SK-N-SH (cell line): ENCODE measurements at regions not wholly inside any gene's neighbourhood (a gene's known extent, or its start where the extent isn't known, plus 50 kb on each side); places are given as distances from the start of the nearest gene placed in this dataset.
A peak's percentile ranks its signal among the peaks of the same experiment; 100 is the strongest.

Experiments
- CTCF ChIA-PET: fragments of 300-600, 350-600 bp; formaldehyde crosslinking; extraction: SDS; loops from one replicate; lab custom pipeline; 2021; lab: Yijun Ruan, JAX
- POLR2A ChIA-PET: fragments of 350-600 bp; sonication (Branson Sonifier 250); formaldehyde crosslinking; extraction: SDS; loops from one replicate; lab custom pipeline; 2020; ENCODE audit warnings: antibody characterized with exemption, inconsistent platforms; lab: Yijun Ruan, JAX
- DNase-seq: peaks from one replicate; pipeline ENCODE4 v3.0.0; 2012
- H2AFZ ChIP-seq: fragments of 200-600 bp; sonication (generic); 2 replicates; pipeline ENCODE4 v1.8.1; 2016; ENCODE audit warnings: antibody characterized with exemption, mild to moderate bottlenecking, low read depth
- H3F3A ChIP-seq: fragments of 200-600 bp; sonication (generic); replicated peaks from 2 replicates; pipeline ENCODE3; 2016; ENCODE audit warnings: antibody characterized with exemption, mild to moderate bottlenecking; ENCODE audit not compliant: insufficient read depth
- H3K27ac ChIP-seq, 2 experiments: fragments of 200-500 bp in 1 of 2; fragments of 200-600 bp in 1 of 2; sonication (Bioruptor generic) in 1 of 2; sonication (generic), shearing (Covaris generic) in 1 of 2; 2 replicates each; pipeline versions ENCODE4 v1.5.1 to v1.6.1; 2014 to 2016; ENCODE audit warnings: low read depth in 2 of 2, inconsistent platforms in 1 of 2, low read length in 1 of 2, mild to moderate bottlenecking in 1 of 2, mixed read lengths in 1 of 2
- H3K27me3 ChIP-seq: fragments of 200-600 bp; sonication (generic), shearing (Covaris generic); 2 replicates; pipeline ENCODE4 v1.6.1; 2016; ENCODE audit warnings: mixed run types; ENCODE audit not compliant: insufficient read depth
- H3K36me3 ChIP-seq, 2 experiments: fragments of 200-500 bp in 1 of 2; fragments of 200-600 bp in 1 of 2; sonication (Bioruptor generic) in 1 of 2; sonication (generic) in 1 of 2; replicated peaks in 1 of 2; 2 replicates each; pipeline versions ENCODE3 to v1.5.1; 2014 to 2016; ENCODE audit warnings: low read length in 1 of 2, mild to moderate bottlenecking in 1 of 2; ENCODE audit not compliant: insufficient read depth in 2 of 2, control insufficient read depth in 1 of 2
- H3K4me1 ChIP-seq, 2 experiments: fragments of 200-500 bp in 1 of 2; fragments of 200-600 bp in 1 of 2; sonication (Bioruptor generic) in 1 of 2; sonication (generic), shearing (Covaris generic) in 1 of 2; 2 replicates each; pipeline versions ENCODE4 v1.5.1 to v1.6.1; 2014 to 2016; ENCODE audit warnings: low read depth in 1 of 2, low read length in 1 of 2, mixed run types in 1 of 2; ENCODE audit not compliant: insufficient read depth in 2 of 2, control insufficient read depth in 1 of 2
- H3K4me2 ChIP-seq: fragments of 200-600 bp; sonication (generic), shearing (Covaris generic); 2 replicates; pipeline ENCODE4 v1.6.1; 2017; ENCODE audit warnings: mixed run types
- H3K4me3 ChIP-seq, 2 experiments: fragments of 200-500 bp in 1 of 2; fragments of 200-600 bp in 1 of 2; sonication (Bioruptor generic) in 1 of 2; sonication (generic), shearing (Covaris generic) in 1 of 2; 2 replicates each; pipeline versions ENCODE4 v1.5.1 to v1.8.1; 2014 to 2016; ENCODE audit warnings: low read depth in 2 of 2, inconsistent platforms in 1 of 2, low read length in 1 of 2, mild to moderate bottlenecking in 1 of 2, mixed read lengths in 1 of 2, moderate library complexity in 1 of 2
- H3K79me2 ChIP-seq: fragments of 200-600 bp; sonication (generic); 2 replicates; pipeline ENCODE4 v1.8.1; 2017; ENCODE audit warnings: mild to moderate bottlenecking; ENCODE audit not compliant: insufficient read depth
- H3K9ac ChIP-seq: fragments of 200-600 bp; sonication (generic); 2 replicates; pipeline ENCODE4 v1.6.1; 2017; ENCODE audit warnings: mixed run types
- H3K9me2 ChIP-seq: fragments of 200-600 bp; sonication (generic); 2 replicates; pipeline ENCODE4 v1.6.1; 2017; ENCODE audit warnings: mixed run types
- H3K9me3 ChIP-seq: fragments of 200-600 bp; sonication (generic); 2 replicates; pipeline ENCODE4 v1.6.1; 2017; ENCODE audit warnings: mixed run types, mild to moderate bottlenecking, moderate library complexity
- H4K20me1 ChIP-seq: fragments of 200-600 bp; sonication (generic); 2 replicates; pipeline ENCODE4 v1.6.1; 2017; ENCODE audit warnings: mild to moderate bottlenecking, mixed run types; ENCODE audit not compliant: insufficient read depth
- EP300 ChIP-seq, 2 experiments: IDR thresholded peaks; 2 replicates each; pipeline versions ENCODE4 v1.4.0 to v1.6.1; 2012; ENCODE audit warnings: borderline replicate concordance in 1 of 2, low read depth in 1 of 2, low read length in 1 of 2
- EZH2phosphoT487 ChIP-seq: fragments of 200-600 bp; sonication (generic); IDR thresholded peaks from 2 replicates; pipeline ENCODE4 v1.6.1; 2017; ENCODE audit warnings: low read depth, mixed run types, mild to moderate bottlenecking, antibody characterized with exemption, moderate library complexity, borderline replicate concordance
- FOSL2 ChIP-seq: IDR thresholded peaks from 2 replicates; pipeline ENCODE4 v1.4.0; 2012; ENCODE audit warnings: low read depth, mild to moderate bottlenecking, moderate library complexity, borderline replicate concordance
- FOXJ3 ChIP-seq: sonication (generic); formaldehyde crosslinking; IDR thresholded peaks from 2 replicates; pipeline ENCODE4 v1.5.1; 2020; ENCODE audit warnings: mild to moderate bottlenecking, missing genetic modification reagents
- GABPA ChIP-seq: IDR thresholded peaks from 2 replicates; pipeline ENCODE4 v1.4.0; 2012; ENCODE audit warnings: low read depth, mild to moderate bottlenecking
- GATA2 ChIP-seq: sonication (generic); formaldehyde crosslinking; IDR thresholded peaks from 2 replicates; pipeline ENCODE4 v1.5.0; 2020; ENCODE audit warnings: mild to moderate bottlenecking, missing genetic modification reagents
- MEF2A ChIP-seq: IDR thresholded peaks from 2 replicates; pipeline ENCODE4 v1.4.0; 2012; ENCODE audit warnings: low read depth, borderline replicate concordance
- MXI1 ChIP-seq: IDR thresholded peaks from 2 replicates; pipeline ENCODE4 v1.6.1; 2012; ENCODE audit warnings: mild to moderate bottlenecking, low read depth, low read length, improper control_type of control experiment
- NFIC ChIP-seq: IDR thresholded peaks from 2 replicates; pipeline ENCODE4 v1.4.0; 2012; ENCODE audit warnings: borderline replicate concordance
- NRF1 ChIP-seq: IDR thresholded peaks from 2 replicates; pipeline ENCODE4 v1.6.1; 2012; ENCODE audit warnings: low read depth, mild to moderate bottlenecking, low read length
- POLR2AphosphoS5 ChIP-seq: IDR thresholded peaks from 2 replicates; pipeline ENCODE4 v1.6.1; 2012; ENCODE audit warnings: low read depth, low read length
- RAD21 ChIP-seq: IDR thresholded peaks from 2 replicates; pipeline ENCODE4 v1.6.1; 2012; ENCODE audit warnings: mild to moderate bottlenecking, low read length
- RCOR1 ChIP-seq: fragments of 150-350 bp; IDR thresholded peaks from 2 replicates; pipeline ENCODE4 v1.6.1; 2017; ENCODE audit warnings: antibody characterized with exemption, low read length
- RFX5 ChIP-seq: IDR thresholded peaks from 2 replicates; pipeline ENCODE4 v1.6.1; 2012; ENCODE audit warnings: mild to moderate bottlenecking, improper control_type of control experiment, low read length
- RXRA ChIP-seq: IDR thresholded peaks from 2 replicates; pipeline ENCODE4 v1.4.0; 2012; ENCODE audit warnings: low read depth, mild to moderate bottlenecking, borderline replicate concordance
- SIN3A ChIP-seq: IDR thresholded peaks from 2 replicates; pipeline ENCODE4 v1.6.1; 2012; ENCODE audit warnings: low read depth, mild to moderate bottlenecking, low read length, moderate library complexity, borderline replicate concordance
- SMC3 ChIP-seq: IDR thresholded peaks from 2 replicates; pipeline ENCODE4 v1.6.1; 2012; ENCODE audit warnings: low read depth, low read length, improper control_type of control experiment
- TAF1 ChIP-seq: IDR thresholded peaks from 2 replicates; pipeline ENCODE4 v1.6.1; 2012; ENCODE audit warnings: low read depth, mild to moderate bottlenecking, low read length, moderate library complexity, borderline replicate concordance
- TCF12 ChIP-seq: IDR thresholded peaks from 2 replicates; pipeline ENCODE4 v1.4.0; 2012
- WGBS: methylation state at CpG from one replicate; pipeline ENCODE4 v1.1.6; 2017; ENCODE audit warnings: low lambda C conversion rate; 5-methylcytosine and 5-hydroxymethylcytosine counted together
- TF ChIP-seq, protein P1 (sequence below): IDR thresholded peaks from 2 replicates; pipeline ENCODE4; 2012
- TF ChIP-seq, protein P2 (sequence below): IDR thresholded peaks from 2 replicates; pipeline ENCODE4 v1.4.0; 2012; ENCODE audit warnings: low read depth
- TF ChIP-seq, protein P3 (sequence below): fragments of 150-350 bp; IDR thresholded peaks from 2 replicates; pipeline ENCODE4 v1.6.1; 2017; ENCODE audit warnings: antibody characterized with exemption, low read length, low read depth, borderline replicate concordance
- TF ChIP-seq, protein P4 (sequence below): IDR thresholded peaks from 2 replicates; pipeline ENCODE4 v1.4.0; 2012; ENCODE audit warnings: low read depth, borderline replicate concordance
- TF ChIP-seq, protein P5 (sequence below): fragments of 200-600 bp; sonication (generic); IDR thresholded peaks from 2 replicates; pipeline ENCODE4 v1.6.1; 2017; ENCODE audit warnings: antibody characterized with exemption, mild to moderate bottlenecking, moderate library complexity
- TF ChIP-seq, protein P6 (sequence below): IDR thresholded peaks from 2 replicates; pipeline ENCODE4 v1.4.0; 2012; ENCODE audit warnings: low read depth, borderline replicate concordance
- TF ChIP-seq, protein P7 (sequence below): fragments of 150-350 bp; IDR thresholded peaks from 2 replicates; pipeline ENCODE4 v1.6.1; 2016; ENCODE audit warnings: mild to moderate bottlenecking, low read depth, low read length

DNA sequence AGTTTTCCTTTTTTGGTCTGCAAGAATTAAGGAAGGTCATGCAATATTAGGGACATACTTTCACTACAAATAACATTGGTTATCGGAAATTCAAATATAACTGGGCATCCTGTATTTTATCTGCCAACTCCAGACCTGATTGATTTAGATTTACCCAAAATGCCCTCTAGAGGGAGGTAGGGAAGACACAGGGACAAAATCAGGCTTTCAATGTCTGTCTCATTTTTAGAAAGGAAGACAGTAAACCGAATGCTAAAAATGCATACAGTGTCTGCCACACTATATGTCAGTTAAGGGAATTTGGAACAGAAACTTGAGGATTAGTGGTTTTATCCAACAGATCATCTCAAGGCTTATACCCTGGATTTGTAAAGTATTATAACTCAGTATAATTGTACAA lies 161.7 kb upstream of the SOX9 start:
- 66% methylated on average over 2 of the region's 2 CpGs for WGBS
- POLR2A ChIA-PET, result no interaction called here
- Histone ChIP-seq H3K9ac (no peak overlapping the region), H3K27me3 (no peaks in the 10 kb centered on the region), H3F3A (no peaks in the 10 kb centered on the region), H3K4me2 (no peak overlapping the region), H3K4me1 (no peaks in the 10 kb centered on the region; a peak in 1 of 4 replicates), H3K9me2 (no peaks in the 10 kb centered on the region), H3K79me2 (no peaks in the 10 kb centered on the region), H3K4me3 (no peak overlapping the region), H4K20me1 (no peaks in the 10 kb centered on the region), H2AFZ (no peak overlapping the region), H3K9me3 (no peaks in the 10 kb centered on the region), H3K36me3 (no peaks in the 10 kb centered on the region), H3K27ac (no peak overlapping the region)
- peak; percentile 40 for DNase-seq
- CTCF ChIA-PET, result interaction anchor here (0.7 to 1.6 kb wide), 6 partner anchors 11 to 134 kb away, joined by 3 to 7 read pairs (median 4); no protein-coding TSS in a partner anchor
- TF ChIP-seq, protein P1, sequence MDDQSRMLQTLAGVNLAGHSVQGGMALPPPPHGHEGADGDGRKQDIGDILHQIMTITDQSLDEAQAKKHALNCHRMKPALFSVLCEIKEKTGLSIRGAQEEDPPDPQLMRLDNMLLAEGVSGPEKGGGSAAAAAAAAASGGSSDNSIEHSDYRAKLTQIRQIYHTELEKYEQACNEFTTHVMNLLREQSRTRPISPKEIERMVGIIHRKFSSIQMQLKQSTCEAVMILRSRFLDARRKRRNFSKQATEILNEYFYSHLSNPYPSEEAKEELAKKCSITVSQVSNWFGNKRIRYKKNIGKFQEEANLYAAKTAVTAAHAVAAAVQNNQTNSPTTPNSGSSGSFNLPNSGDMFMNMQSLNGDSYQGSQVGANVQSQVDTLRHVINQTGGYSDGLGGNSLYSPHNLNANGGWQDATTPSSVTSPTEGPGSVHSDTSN, result no peak
- TF ChIP-seq, protein P2, sequence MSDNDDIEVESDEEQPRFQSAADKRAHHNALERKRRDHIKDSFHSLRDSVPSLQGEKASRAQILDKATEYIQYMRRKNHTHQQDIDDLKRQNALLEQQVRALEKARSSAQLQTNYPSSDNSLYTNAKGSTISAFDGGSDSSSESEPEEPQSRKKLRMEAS, result no peak
- TF ChIP-seq NFIC, result no peak
- no peak for TF ChIP-seq NRF1
- no peak for TF ChIP-seq RXRA
- no peak for TF ChIP-seq EP300 (IDR thresholded peaks at IDR 0.05; ENCODE audit: borderline replicate concordance in 1 of 2, low read depth in 1 of 2, low read length in 1 of 2)
- no peak for TF ChIP-seq RFX5
- TF ChIP-seq TCF12, result no peak
- TF ChIP-seq, protein P3, sequence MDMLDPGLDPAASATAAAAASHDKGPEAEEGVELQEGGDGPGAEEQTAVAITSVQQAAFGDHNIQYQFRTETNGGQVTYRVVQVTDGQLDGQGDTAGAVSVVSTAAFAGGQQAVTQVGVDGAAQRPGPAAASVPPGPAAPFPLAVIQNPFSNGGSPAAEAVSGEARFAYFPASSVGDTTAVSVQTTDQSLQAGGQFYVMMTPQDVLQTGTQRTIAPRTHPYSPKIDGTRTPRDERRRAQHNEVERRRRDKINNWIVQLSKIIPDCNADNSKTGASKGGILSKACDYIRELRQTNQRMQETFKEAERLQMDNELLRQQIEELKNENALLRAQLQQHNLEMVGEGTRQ, result no peak
- TF ChIP-seq MEF2A, result no peak
- TF ChIP-seq SIN3A, result no peak
- no peak for TF ChIP-seq GATA2 (CRISPR knock-in tag)
- TF ChIP-seq GABPA, result no peak
- TF ChIP-seq FOXJ3 (CRISPR knock-in tag), result no peak
- TF ChIP-seq, protein P4, sequence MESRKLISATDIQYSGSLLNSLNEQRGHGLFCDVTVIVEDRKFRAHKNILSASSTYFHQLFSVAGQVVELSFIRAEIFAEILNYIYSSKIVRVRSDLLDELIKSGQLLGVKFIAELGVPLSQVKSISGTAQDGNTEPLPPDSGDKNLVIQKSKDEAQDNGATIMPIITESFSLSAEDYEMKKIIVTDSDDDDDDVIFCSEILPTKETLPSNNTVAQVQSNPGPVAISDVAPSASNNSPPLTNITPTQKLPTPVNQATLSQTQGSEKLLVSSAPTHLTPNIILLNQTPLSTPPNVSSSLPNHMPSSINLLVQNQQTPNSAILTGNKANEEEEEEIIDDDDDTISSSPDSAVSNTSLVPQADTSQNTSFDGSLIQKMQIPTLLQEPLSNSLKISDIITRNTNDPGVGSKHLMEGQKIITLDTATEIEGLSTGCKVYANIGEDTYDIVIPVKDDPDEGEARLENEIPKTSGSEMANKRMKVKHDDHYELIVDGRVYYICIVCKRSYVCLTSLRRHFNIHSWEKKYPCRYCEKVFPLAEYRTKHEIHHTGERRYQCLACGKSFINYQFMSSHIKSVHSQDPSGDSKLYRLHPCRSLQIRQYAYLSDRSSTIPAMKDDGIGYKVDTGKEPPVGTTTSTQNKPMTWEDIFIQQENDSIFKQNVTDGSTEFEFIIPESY, result no peak
- no peak for TF ChIP-seq FOSL2
- TF ChIP-seq SMC3, result peak; percentile 35
- TF ChIP-seq EZH2phosphoT487, result no peak
- TF ChIP-seq MXI1, result no peak
- peak; percentile 61 for TF ChIP-seq RAD21
- TF ChIP-seq, protein P5, sequence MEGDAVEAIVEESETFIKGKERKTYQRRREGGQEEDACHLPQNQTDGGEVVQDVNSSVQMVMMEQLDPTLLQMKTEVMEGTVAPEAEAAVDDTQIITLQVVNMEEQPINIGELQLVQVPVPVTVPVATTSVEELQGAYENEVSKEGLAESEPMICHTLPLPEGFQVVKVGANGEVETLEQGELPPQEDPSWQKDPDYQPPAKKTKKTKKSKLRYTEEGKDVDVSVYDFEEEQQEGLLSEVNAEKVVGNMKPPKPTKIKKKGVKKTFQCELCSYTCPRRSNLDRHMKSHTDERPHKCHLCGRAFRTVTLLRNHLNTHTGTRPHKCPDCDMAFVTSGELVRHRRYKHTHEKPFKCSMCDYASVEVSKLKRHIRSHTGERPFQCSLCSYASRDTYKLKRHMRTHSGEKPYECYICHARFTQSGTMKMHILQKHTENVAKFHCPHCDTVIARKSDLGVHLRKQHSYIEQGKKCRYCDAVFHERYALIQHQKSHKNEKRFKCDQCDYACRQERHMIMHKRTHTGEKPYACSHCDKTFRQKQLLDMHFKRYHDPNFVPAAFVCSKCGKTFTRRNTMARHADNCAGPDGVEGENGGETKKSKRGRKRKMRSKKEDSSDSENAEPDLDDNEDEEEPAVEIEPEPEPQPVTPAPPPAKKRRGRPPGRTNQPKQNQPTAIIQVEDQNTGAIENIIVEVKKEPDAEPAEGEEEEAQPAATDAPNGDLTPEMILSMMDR, result peak; percentile 64
- TF ChIP-seq TAF1, result no peak
- no peak for TF ChIP-seq RCOR1
- TF ChIP-seq POLR2AphosphoS5, result no peak
- TF ChIP-seq, protein P6, sequence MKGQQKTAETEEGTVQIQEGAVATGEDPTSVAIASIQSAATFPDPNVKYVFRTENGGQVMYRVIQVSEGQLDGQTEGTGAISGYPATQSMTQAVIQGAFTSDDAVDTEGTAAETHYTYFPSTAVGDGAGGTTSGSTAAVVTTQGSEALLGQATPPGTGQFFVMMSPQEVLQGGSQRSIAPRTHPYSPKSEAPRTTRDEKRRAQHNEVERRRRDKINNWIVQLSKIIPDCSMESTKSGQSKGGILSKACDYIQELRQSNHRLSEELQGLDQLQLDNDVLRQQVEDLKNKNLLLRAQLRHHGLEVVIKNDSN, result no peak
- TF ChIP-seq, protein P7, sequence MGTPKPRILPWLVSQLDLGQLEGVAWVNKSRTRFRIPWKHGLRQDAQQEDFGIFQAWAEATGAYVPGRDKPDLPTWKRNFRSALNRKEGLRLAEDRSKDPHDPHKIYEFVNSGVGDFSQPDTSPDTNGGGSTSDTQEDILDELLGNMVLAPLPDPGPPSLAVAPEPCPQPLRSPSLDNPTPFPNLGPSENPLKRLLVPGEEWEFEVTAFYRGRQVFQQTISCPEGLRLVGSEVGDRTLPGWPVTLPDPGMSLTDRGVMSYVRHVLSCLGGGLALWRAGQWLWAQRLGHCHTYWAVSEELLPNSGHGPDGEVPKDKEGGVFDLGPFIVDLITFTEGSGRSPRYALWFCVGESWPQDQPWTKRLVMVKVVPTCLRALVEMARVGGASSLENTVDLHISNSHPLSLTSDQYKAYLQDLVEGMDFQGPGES, result no peak
